ENCODE measurements at regions not wholly inside any gene's neighbourhood (a gene's known extent, or its start where the extent isn't known, plus 50 kb on each side); places are given as distances from the start of the nearest gene placed in this dataset.

DNA sequence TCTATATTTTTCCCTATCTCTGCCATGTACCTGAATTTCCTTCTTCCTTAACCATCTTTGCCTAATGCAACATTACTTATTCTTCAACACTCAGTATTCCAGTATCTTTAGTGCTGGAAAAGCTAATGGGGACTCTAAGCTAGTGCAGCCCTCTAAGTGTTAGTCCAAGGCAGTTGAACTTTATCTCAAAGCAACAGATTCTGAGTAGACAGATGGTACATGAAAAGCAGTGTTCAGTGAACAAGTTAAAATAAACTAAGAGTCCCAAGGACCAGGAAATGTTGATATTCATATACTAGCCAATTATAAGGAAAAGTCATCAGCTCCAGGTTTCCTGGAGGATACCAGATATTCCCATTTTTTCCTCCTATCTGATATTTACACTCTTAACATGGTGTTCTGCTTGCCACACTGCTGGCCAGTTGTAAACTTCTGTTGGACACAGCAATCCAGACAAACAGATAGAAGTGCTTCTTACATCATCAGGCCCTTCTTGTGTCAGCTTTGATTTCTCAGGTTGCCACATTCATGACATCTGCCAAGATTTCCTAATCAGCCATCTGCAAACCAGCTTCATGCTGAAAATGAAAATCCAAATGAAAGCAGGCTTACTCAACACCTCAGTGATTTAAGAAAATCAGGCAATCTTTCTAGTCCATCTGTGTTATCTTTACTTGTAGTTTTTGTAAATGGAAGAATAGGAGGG is 255.9 kb upstream of the POU2AF2 start:
- H3K4me2 ChIP-seq: no peak overlapping the region
- no peaks in the 10 kb centered on the region for H3K9me3 ChIP-seq
- TF ChIP-seq Cebpa-rat (IDR thresholded peaks at IDR 0.05): no peak
- H3K4me1 ChIP-seq: no peaks in the 10 kb centered on the region
- H3K27me3 ChIP-seq: no peaks in the 10 kb centered on the region
- no peak overlapping the region for H3K9ac ChIP-seq
- H4K20me1 ChIP-seq: no peaks in the 10 kb centered on the region
- H3K27ac ChIP-seq: no peak overlapping the region
- H3K4me3 ChIP-seq: no peak overlapping the region
- no peaks in the 10 kb centered on the region for H3K36me3 ChIP-seq

DNA sequence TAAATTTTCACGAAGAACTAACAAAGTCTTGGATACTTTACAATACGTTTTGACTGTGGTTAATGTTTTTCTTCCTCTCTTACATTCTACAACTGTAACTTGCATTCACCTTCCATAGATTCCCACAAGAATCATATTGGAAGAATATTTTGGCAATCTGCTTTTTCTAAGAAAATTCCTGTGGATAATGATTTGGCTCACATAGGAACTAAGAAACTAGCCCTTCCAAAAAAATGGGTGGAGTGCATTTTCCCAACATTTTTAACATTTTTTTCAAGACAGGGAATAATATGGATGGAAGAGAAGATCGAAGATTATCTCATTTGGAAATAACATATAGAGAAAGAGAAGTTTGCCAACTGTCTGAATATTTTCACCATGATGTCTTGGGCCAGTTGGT is 256.9 kb upstream of the POU2AF2 start:
- H3K9ac ChIP-seq: no peak overlapping the region
- H3K9me3 ChIP-seq: no peaks in the 10 kb centered on the region
- no peaks in the 10 kb centered on the region for H3K4me1 ChIP-seq
- no peak overlapping the region for H3K27ac ChIP-seq
- H3K4me2 ChIP-seq: no peak overlapping the region
- no peaks in the 10 kb centered on the region for H3K27me3 ChIP-seq
- H3K36me3 ChIP-seq: no peaks in the 10 kb centered on the region
- no peak overlapping the region for H3K4me3 ChIP-seq
- no peak for TF ChIP-seq Cebpa-rat (IDR thresholded peaks at IDR 0.05)
- H4K20me1 ChIP-seq: no peaks in the 10 kb centered on the region

DNA sequence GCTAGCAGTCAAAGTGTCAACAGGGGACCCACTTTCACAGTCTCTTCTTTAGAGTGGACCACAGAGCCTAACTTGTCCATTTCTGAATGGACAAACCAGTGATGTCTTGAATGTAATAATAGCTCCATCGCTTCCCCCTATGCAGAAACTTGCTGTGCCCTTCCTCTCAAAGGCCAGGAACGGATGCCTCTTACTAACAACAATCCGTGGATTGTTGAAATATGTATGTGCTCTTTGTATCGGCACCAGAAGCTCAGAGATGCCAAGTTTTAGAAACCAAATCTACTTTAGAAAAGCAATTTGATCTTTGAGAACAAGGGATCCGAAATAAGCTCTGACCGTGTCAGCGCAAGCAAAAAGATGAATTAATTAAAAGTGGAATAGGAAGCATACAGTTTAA is 259.5 kb upstream of the POU2AF2 start:
- Histone ChIP-seq H3K4me2 (no peak overlapping the region), H3K4me1 (no peaks in the 10 kb centered on the region), H3K27me3 (no peaks in the 10 kb centered on the region), H3K27ac (no peak overlapping the region), H3K9me3 (no peaks in the 10 kb centered on the region), H3K36me3 (no peaks in the 10 kb centered on the region), H3K4me3 (no peak overlapping the region), H4K20me1 (no peaks in the 10 kb centered on the region), H3K9ac (no peak overlapping the region)
- no peak for TF ChIP-seq Cebpa-rat (IDR thresholded peaks at IDR 0.05)

DNA sequence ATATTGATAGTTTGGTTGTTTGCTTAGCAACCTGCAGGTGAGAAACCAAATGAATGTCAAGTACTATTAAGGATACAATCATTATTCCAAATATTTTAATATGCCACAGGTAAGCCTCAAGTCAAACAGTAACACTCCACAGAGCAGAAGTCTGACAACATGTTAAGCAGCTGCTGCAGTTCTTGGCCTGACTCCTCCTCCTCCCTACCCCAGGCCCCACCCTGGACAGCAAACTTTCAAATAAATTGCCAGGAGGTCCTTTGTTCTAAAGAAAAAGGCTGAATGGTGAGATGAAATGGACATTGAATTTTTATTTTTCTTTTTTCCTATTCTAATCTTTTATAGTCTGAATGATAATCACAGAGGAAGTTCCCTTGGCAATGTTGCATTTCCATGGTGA is 260.0 kb upstream of the POU2AF2 start:
- Histone ChIP-seq H3K4me2 (no peak overlapping the region), H3K9ac (no peak overlapping the region), H3K4me3 (no peak overlapping the region), H3K36me3 (no peaks in the 10 kb centered on the region), H4K20me1 (no peaks in the 10 kb centered on the region), H3K9me3 (no peaks in the 10 kb centered on the region), H3K4me1 (no peaks in the 10 kb centered on the region), H3K27me3 (no peaks in the 10 kb centered on the region), H3K27ac (no peak overlapping the region)
- no peak for TF ChIP-seq Cebpa-rat (IDR thresholded peaks at IDR 0.05)

DNA sequence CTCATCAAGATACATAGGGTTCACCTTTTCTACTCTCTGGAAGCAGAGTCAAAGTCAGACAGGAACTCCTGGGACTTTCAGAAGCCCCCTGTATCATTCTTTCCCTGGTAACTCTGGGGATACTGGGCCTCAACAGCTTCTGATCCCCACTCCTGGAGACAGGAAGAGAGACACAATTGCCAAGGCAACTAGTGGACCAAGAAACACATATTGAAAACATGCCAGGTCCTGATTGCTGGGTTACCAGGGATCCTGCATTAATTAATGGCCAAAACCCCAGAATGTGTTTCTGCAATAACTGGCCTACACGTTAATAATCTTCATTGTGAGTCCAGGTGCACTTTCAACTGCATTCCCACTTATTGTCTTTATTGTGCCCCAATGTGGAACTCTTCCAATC is 260.8 kb upstream of the POU2AF2 start:
- H4K20me1 ChIP-seq: no peaks in the 10 kb centered on the region
- H3K4me3 ChIP-seq: no peak overlapping the region
- no peak overlapping the region for H3K27ac ChIP-seq
- H3K27me3 ChIP-seq: no peaks in the 10 kb centered on the region
- H3K9ac ChIP-seq: no peak overlapping the region
- no peak overlapping the region for H3K4me2 ChIP-seq
- TF ChIP-seq Cebpa-rat (IDR thresholded peaks at IDR 0.05): no peak
- H3K4me1 ChIP-seq: no peaks in the 10 kb centered on the region
- no peaks in the 10 kb centered on the region for H3K36me3 ChIP-seq
- H3K9me3 ChIP-seq: no peaks in the 10 kb centered on the region

DNA sequence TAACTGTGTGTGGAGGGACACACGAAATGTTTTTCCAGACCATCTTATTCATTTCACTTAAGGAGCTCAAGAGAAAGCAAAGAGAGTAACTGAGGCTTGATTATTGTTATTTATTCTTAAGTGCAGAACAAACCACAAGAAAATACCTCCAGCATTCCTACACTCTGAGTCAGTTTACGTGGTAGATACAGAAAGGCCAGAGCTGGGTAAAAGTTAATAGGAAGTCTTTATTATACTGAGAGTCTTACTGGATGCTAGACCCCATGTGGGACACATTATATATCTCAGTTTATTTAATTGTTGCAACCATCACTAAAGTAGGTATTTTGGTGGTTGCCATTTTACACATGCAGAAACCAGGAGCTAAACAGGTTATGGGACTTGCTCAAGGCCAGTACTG is 261.4 kb upstream of the POU2AF2 start:
- Histone ChIP-seq H3K27ac (no peak overlapping the region), H3K36me3 (no peaks in the 10 kb centered on the region), H3K4me3 (no peak overlapping the region), H4K20me1 (no peaks in the 10 kb centered on the region), H3K27me3 (no peaks in the 10 kb centered on the region), H3K4me2 (no peak overlapping the region), H3K4me1 (no peaks in the 10 kb centered on the region), H3K9me3 (no peaks in the 10 kb centered on the region), H3K9ac (no peak overlapping the region)
- TF ChIP-seq Cebpa-rat (IDR thresholded peaks at IDR 0.05): no peak

DNA sequence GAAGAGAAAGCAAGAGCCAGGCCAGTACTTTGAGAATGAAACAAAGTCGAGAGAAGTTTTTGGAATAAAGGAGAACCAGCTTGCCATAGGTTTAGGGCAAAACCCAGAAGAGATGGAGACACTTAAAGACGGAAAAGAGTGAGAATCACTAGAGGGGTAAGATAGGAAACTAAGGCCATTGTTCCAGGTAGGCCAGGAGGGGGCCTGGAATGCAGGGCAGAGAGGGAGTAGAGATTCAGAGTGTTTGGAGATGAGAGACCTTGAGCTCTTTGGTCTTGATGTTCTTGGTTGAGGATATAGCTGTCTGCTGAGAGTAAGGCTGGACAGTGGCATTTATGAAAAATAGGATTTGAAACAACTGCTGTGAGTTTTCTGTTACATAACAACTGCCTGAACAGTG is 263.3 kb upstream of the POU2AF2 start:
- Histone ChIP-seq H3K9me3 (no peaks in the 10 kb centered on the region), H3K4me2 (no peak overlapping the region), H3K27ac (no peak overlapping the region), H3K9ac (no peak overlapping the region), H3K36me3 (no peaks in the 10 kb centered on the region), H3K4me1 (no peaks in the 10 kb centered on the region), H4K20me1 (no peaks in the 10 kb centered on the region), H3K27me3 (no peaks in the 10 kb centered on the region), H3K4me3 (no peak overlapping the region)
- no peak for TF ChIP-seq Cebpa-rat (IDR thresholded peaks at IDR 0.05)

DNA sequence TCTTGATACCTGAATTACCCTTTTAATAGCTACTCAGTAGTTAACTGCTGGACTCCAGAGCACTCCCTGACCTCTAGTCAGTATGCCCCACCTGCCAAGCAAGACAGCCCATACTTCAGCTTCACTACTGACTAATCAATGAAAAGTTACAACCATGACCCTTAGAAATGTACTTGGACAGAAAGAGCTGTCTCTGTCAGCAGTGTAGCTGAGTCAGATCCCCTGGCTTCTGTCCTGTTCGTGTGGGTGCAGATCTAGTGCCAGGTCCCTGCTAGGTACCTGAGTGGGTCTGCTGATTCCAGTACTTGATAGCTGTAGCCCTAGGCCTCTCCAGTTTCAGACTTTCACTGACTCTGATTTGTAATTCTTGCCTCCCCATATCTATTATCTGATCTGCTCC is 265.8 kb upstream of the POU2AF2 start:
- no peak overlapping the region for H3K4me2 ChIP-seq
- no peak overlapping the region for H3K27ac ChIP-seq

DNA sequence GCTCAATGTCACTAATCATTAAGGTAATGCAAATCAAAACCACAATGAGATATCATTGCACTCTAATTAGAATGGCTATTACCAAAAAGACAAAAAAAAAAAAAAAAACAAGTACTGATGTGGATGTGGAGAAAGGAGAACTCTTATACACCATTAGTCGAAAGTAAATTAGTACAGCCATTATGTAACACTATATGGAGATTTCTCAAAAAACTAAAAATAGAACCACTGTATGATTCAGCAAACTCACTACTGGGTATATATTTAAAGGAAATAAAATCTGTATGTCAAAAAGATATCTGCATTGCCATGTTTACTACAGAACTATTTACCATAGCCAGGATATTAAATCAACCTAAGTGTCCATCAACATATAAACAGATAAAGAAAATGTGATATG is 265.4 kb upstream of the ARHGAP20 start:
- Histone ChIP-seq H3K4me2 (no peak overlapping the region), H4K20me1 (no peaks in the 10 kb centered on the region), H3K4me1 (no peaks in the 10 kb centered on the region), H3K4me3 (no peak overlapping the region), H3K27me3 (no peaks in the 10 kb centered on the region), H3K9me3 (no peaks in the 10 kb centered on the region), H3K36me3 (no peaks in the 10 kb centered on the region), H3K27ac (no peak overlapping the region), H3K9ac (no peak overlapping the region)
- no peak for TF ChIP-seq Cebpa-rat (IDR thresholded peaks at IDR 0.05)

More for the DNA sequence above, 265.8 kb upstream of the POU2AF2 start:
- Histone ChIP-seq H3K4me1 (no peaks in the 10 kb centered on the region), H4K20me1 (no peaks in the 10 kb centered on the region), H3K9me3 (no peaks in the 10 kb centered on the region), H3K9ac (no peak overlapping the region), H3K36me3 (no peaks in the 10 kb centered on the region), H3K4me3 (no peak overlapping the region), H3K27me3 (no peaks in the 10 kb centered on the region)
- no peak for TF ChIP-seq Cebpa-rat (IDR thresholded peaks at IDR 0.05)

DNA sequence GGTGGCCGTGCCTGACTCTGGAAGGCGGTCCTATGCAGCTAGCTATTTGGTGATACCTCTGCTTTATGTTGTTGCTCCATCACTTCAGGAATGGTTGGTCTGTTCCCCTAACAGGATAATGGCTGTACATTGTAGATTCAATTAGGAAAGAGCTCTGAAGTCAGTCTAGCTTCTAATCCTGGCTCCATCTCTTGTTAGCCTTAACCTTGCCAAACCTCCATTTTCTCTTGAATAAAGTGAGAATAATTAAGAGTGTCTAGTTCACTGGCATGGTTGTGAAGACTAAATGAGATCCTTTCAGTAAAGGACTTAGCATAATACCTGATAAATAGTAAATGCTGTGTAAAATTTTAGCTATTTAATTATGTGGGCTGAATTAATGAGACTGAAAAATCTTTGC is 262.5 kb upstream of the ARHGAP20 start:
- H3K27me3 ChIP-seq: no peaks in the 10 kb centered on the region
- H3K36me3 ChIP-seq: no peaks in the 10 kb centered on the region

More for the DNA sequence above, 262.5 kb upstream of the ARHGAP20 start:
- Histone ChIP-seq H4K20me1 (no peaks in the 10 kb centered on the region), H3K27ac (no peak overlapping the region), H3K9me3 (no peaks in the 10 kb centered on the region), H3K4me2 (no peak overlapping the region), H3K9ac (no peak overlapping the region), H3K4me3 (no peak overlapping the region), H3K4me1 (no peaks in the 10 kb centered on the region)
- TF ChIP-seq Cebpa-rat (IDR thresholded peaks at IDR 0.05): no peak
